H9 (cell line): ENCODE measurements at regions not wholly inside any gene's neighbourhood (a gene's known extent, or its start where the extent isn't known, plus 50 kb on each side); places are given as distances from the start of the nearest gene placed in this dataset.

Experiments used
- DNase-seq: peaks from one replicate; pipeline ENCODE4 v3.0.0-alpha.2; 2017
- H2AFZ ChIP-seq: one replicate; pipeline ENCODE4 v1.6.1; 2013; ENCODE audit warnings: mild to moderate bottlenecking, low read length, control low read depth, moderate library complexity
- H2AK5ac ChIP-seq: 2 replicates; pipeline ENCODE4 v1.6.1; 2013; ENCODE audit warnings: low read length, control low read depth, mixed read lengths; ENCODE audit not compliant: insufficient read length
- H2BK120ac ChIP-seq: one replicate; pipeline ENCODE4 v1.6.1; 2013; ENCODE audit warnings: low read depth, mild to moderate bottlenecking, low read length, control low read depth, inconsistent platforms; ENCODE audit not compliant: poor library complexity, severe bottlenecking
- H2BK12ac ChIP-seq: 2 replicates; pipeline ENCODE4 v1.6.1; 2013; ENCODE audit warnings: low read length, control low read depth, mixed read lengths, low read depth; ENCODE audit not compliant: insufficient read length
- H2BK15ac ChIP-seq: 2 replicates; pipeline ENCODE4 v1.6.1; 2013; ENCODE audit warnings: low read depth, low read length, control low read depth
- H2BK20ac ChIP-seq: one replicate; pipeline ENCODE4 v1.6.1; 2013; ENCODE audit warnings: low read depth, mild to moderate bottlenecking, low read length, control low read depth, inconsistent platforms; ENCODE audit not compliant: poor library complexity, severe bottlenecking
- H2BK5ac ChIP-seq: 2 replicates; pipeline ENCODE4 v1.6.1; 2013; ENCODE audit warnings: low read length, control low read depth, mixed read lengths; ENCODE audit not compliant: insufficient read length
- H3K14ac ChIP-seq: 2 replicates; pipeline ENCODE4 v1.6.1; 2013; ENCODE audit warnings: low read length, control low read depth; ENCODE audit not compliant: insufficient read depth
- H3K18ac ChIP-seq: 2 replicates; pipeline ENCODE4 v1.6.1; 2013; ENCODE audit warnings: low read depth, mild to moderate bottlenecking, mixed read lengths, low read length, control low read depth; ENCODE audit not compliant: insufficient read length
- H3K23ac ChIP-seq: 2 replicates; pipeline ENCODE4 v1.6.1; 2013; ENCODE audit warnings: low read length, control low read depth, mixed read lengths, low read depth; ENCODE audit not compliant: insufficient read length
- H3K23me2 ChIP-seq: 2 replicates; pipeline ENCODE4 v1.6.1; 2013; ENCODE audit warnings: low read depth, mild to moderate bottlenecking, mixed read lengths, low read length, control low read depth; ENCODE audit not compliant: insufficient read length, poor library complexity, severe bottlenecking
- H3K27ac ChIP-seq: 2 replicates; pipeline ENCODE4 v1.5.1; 2013; ENCODE audit warnings: low read length, control low read depth, mixed read lengths, low read depth; ENCODE audit not compliant: insufficient read length
- H3K27me3 ChIP-seq: 2 replicates; pipeline ENCODE4 v1.6.1; 2013; ENCODE audit warnings: low read length, control low read depth, inconsistent platforms; ENCODE audit not compliant: insufficient read depth
- H3K4ac ChIP-seq: 2 replicates; pipeline ENCODE4 v1.6.1; 2013; ENCODE audit warnings: low read depth, mild to moderate bottlenecking, control low read depth, inconsistent platforms, low read length, moderate library complexity
- H3K4me1 ChIP-seq: 2 replicates; pipeline ENCODE4 v1.6.1; 2013; ENCODE audit warnings: low read length, control low read depth, inconsistent platforms; ENCODE audit not compliant: insufficient read depth
- H3K4me2 ChIP-seq: 2 replicates; pipeline ENCODE4 v1.6.1; 2013; ENCODE audit warnings: low read length, control low read depth, mixed read lengths; ENCODE audit not compliant: insufficient read length, insufficient read depth
- H3K56ac ChIP-seq: 2 replicates; pipeline ENCODE4 v1.6.1; 2013; ENCODE audit warnings: low read depth, mild to moderate bottlenecking, mixed read lengths, low read length, control low read depth; ENCODE audit not compliant: insufficient read length
- H3K79me1 ChIP-seq: 2 replicates; pipeline ENCODE4 v1.6.1; 2013; ENCODE audit warnings: low read depth, mild to moderate bottlenecking, moderate library complexity, low read length, control low read depth, inconsistent platforms; ENCODE audit not compliant: insufficient read depth, poor library complexity, severe bottlenecking
- H3K79me2 ChIP-seq: 2 replicates; pipeline ENCODE4 v1.6.1; 2013; ENCODE audit warnings: low read length, control low read depth, inconsistent platforms; ENCODE audit not compliant: insufficient read depth
- H3K9ac ChIP-seq: 2 replicates; pipeline ENCODE4 v1.6.1; 2013; ENCODE audit warnings: low read length, control low read depth, mixed read lengths; ENCODE audit not compliant: insufficient read length; ENCODE audit errors: extremely low read depth
- H3K9me3 ChIP-seq: one replicate; pipeline ENCODE4 v1.6.1; 2013; ENCODE audit warnings: low read depth, low read length, inconsistent platforms; ENCODE audit not compliant: control insufficient read depth
- H3T11ph ChIP-seq: one replicate; pipeline ENCODE4 v1.6.1; 2013; ENCODE audit warnings: mild to moderate bottlenecking, low read length, control low read depth, inconsistent platforms
- H4K20me1 ChIP-seq: one replicate; pipeline ENCODE4 v1.6.1; 2013; ENCODE audit not compliant: control insufficient read depth, insufficient read length, insufficient read depth
- H4K5ac ChIP-seq: 2 replicates; pipeline ENCODE4 v1.6.1; 2013; ENCODE audit warnings: low read depth, mild to moderate bottlenecking, mixed read lengths, low read length, control low read depth; ENCODE audit not compliant: insufficient read length
- H4K8ac ChIP-seq: replicated peaks from 2 replicates; pipeline ENCODE4 v1.6.1; 2013; ENCODE audit warnings: low read length, control low read depth, mixed read lengths, low read depth; ENCODE audit not compliant: insufficient read length
- H4K91ac ChIP-seq: 2 replicates; pipeline ENCODE4 v1.6.1; 2013; ENCODE audit warnings: low read depth, mild to moderate bottlenecking, moderate library complexity, mixed read lengths, low read length, control low read depth; ENCODE audit not compliant: insufficient read length
- H3K27ac Mint-ChIP-seq, 3 experiments: 2 replicates in 2 of 3; 3 replicates in 1 of 3; pipeline ENCODE4 v1.8.0; 2020 to 2021; ENCODE audit warnings: mixed read lengths in 3 of 3, mild to moderate bottlenecking in 1 of 3, moderate library complexity in 1 of 3
- H3K27me3 Mint-ChIP-seq: 2 replicates; pipeline ENCODE4 v1.8.0; 2021; ENCODE audit warnings: low read depth, mild to moderate bottlenecking, moderate library complexity, mixed read lengths
- H3K36me3 Mint-ChIP-seq, 3 experiments: 2 replicates in 2 of 3; 3 replicates in 1 of 3; pipeline ENCODE4 v1.8.0; 2020 to 2021; ENCODE audit warnings: low read depth in 3 of 3, mixed read lengths in 3 of 3; ENCODE audit not compliant: insufficient read depth in 1 of 3
- H3K4me1 Mint-ChIP-seq, 2 experiments: 2 replicates each; pipeline ENCODE4 v1.8.0; 2020; ENCODE audit warnings: mixed read lengths in 2 of 2
- H3K4me3 Mint-ChIP-seq, 2 experiments: 2 replicates in 1 of 2; 3 replicates in 1 of 2; pipeline ENCODE4 v1.8.0; 2020 to 2021; ENCODE audit warnings: mild to moderate bottlenecking in 2 of 2, mixed read lengths in 2 of 2, moderate library complexity in 1 of 2
- H3K9me3 Mint-ChIP-seq, 2 experiments: 2 replicates in 1 of 2; 3 replicates in 1 of 2; pipeline ENCODE4 v1.8.0; 2020; ENCODE audit warnings: mild to moderate bottlenecking in 2 of 2, mixed read lengths in 2 of 2, moderate library complexity in 1 of 2
- WGBS: extraction: QIAGEN DNeasy Blood & Tissue Kit; methylation state at CpG from one replicate; pipeline ENCODE4 v1.1.7; 2013; ENCODE audit warnings: missing lambda C conversion rate, low lambda C conversion rate, mixed read lengths; ENCODE audit not compliant: insufficient read length; ENCODE audit errors: extremely low coverage; 5-methylcytosine and 5-hydroxymethylcytosine counted together
- TF ChIP-seq, protein P1 (sequence below): fragments of 200-600 bp; sonication (generic); conservative IDR thresholded peaks from 3 replicates; pipeline ENCODE4 v1.8.0; 2021; ENCODE audit warnings: antibody characterized with exemption, mild to moderate bottlenecking

- no peak overlapping the region for H3K4ac ChIP-seq
- peaks cover 53 to 55% of the 10 kb centered on the region in 2 experiments for H3K4me1 Mint-ChIP-seq
- no peak overlapping the region for H2BK12ac ChIP-seq
- no peak overlapping the region for H2BK15ac ChIP-seq
- H2BK5ac ChIP-seq: no peak overlapping the region
- no peak overlapping the region for H3K14ac ChIP-seq
- H3K79me2 ChIP-seq: no peaks in the 10 kb centered on the region
- no peaks in the 10 kb centered on the region for H4K20me1 ChIP-seq
- H3T11ph ChIP-seq: no peak overlapping the region
- no CpG with 5 or more reads among the region's 4 CpGs for WGBS
- H3K23me2 ChIP-seq: no peaks in the 10 kb centered on the region
- H3K9me3 ChIP-seq: no peaks in the 10 kb centered on the region
- no peak overlapping the region for H2BK120ac ChIP-seq
- H3K4me1 ChIP-seq: peaks cover 22% of the 10 kb centered on the region
- H4K5ac ChIP-seq: no peak overlapping the region
- H3K79me1 ChIP-seq: no peaks in the 10 kb centered on the region
- H3K27me3 ChIP-seq: no peaks in the 10 kb centered on the region
- no peak overlapping the region for H2AFZ ChIP-seq
- no peak overlapping the region for H4K8ac ChIP-seq
- H3K4me3 Mint-ChIP-seq: no peak overlapping the region
- DNase-seq: no peak
- peaks cover 6% of the 10 kb centered on the region for H3K27me3 Mint-ChIP-seq
- TF ChIP-seq, protein P1, sequence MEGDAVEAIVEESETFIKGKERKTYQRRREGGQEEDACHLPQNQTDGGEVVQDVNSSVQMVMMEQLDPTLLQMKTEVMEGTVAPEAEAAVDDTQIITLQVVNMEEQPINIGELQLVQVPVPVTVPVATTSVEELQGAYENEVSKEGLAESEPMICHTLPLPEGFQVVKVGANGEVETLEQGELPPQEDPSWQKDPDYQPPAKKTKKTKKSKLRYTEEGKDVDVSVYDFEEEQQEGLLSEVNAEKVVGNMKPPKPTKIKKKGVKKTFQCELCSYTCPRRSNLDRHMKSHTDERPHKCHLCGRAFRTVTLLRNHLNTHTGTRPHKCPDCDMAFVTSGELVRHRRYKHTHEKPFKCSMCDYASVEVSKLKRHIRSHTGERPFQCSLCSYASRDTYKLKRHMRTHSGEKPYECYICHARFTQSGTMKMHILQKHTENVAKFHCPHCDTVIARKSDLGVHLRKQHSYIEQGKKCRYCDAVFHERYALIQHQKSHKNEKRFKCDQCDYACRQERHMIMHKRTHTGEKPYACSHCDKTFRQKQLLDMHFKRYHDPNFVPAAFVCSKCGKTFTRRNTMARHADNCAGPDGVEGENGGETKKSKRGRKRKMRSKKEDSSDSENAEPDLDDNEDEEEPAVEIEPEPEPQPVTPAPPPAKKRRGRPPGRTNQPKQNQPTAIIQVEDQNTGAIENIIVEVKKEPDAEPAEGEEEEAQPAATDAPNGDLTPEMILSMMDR: no peak
- no peak overlapping the region for H2BK20ac ChIP-seq
- H3K27ac ChIP-seq: no peak overlapping the region
- H3K18ac ChIP-seq: no peak overlapping the region
- no peak overlapping the region for H3K9ac ChIP-seq
- no peak overlapping the region for H4K91ac ChIP-seq
- H3K36me3 Mint-ChIP-seq: no peaks in the 10 kb centered on the region
- no peaks in the 10 kb centered on the region for H3K9me3 Mint-ChIP-seq
- no peak overlapping the region for H3K56ac ChIP-seq
- H2AK5ac ChIP-seq: no peak overlapping the region
- H3K4me2 ChIP-seq: no peak overlapping the region
- H3K27ac Mint-ChIP-seq: 0 out of 7 replicates have a peak overlapping the region, but pooled peaks of 1 of the 3 experiments have one; percentile 27
- no peak overlapping the region for H3K23ac ChIP-seq
Observed at GRCh38 chr13:29956853-29957252, 106.4 kb upstream of the UBL3 start.
